Superior temporal gyrus (tissue), 1 donor: ENCODE measurements at regions not wholly inside any gene's neighbourhood (a gene's known extent, or its start where the extent isn't known, plus 50 kb on each side); places are given as distances from the start of the nearest gene placed in this dataset.

Source experiments
- DNase-seq: peaks from one replicate; pipeline ENCODE4 v3.0.0-alpha.2; 2016; ENCODE audit errors: extremely low spot score

DNA sequence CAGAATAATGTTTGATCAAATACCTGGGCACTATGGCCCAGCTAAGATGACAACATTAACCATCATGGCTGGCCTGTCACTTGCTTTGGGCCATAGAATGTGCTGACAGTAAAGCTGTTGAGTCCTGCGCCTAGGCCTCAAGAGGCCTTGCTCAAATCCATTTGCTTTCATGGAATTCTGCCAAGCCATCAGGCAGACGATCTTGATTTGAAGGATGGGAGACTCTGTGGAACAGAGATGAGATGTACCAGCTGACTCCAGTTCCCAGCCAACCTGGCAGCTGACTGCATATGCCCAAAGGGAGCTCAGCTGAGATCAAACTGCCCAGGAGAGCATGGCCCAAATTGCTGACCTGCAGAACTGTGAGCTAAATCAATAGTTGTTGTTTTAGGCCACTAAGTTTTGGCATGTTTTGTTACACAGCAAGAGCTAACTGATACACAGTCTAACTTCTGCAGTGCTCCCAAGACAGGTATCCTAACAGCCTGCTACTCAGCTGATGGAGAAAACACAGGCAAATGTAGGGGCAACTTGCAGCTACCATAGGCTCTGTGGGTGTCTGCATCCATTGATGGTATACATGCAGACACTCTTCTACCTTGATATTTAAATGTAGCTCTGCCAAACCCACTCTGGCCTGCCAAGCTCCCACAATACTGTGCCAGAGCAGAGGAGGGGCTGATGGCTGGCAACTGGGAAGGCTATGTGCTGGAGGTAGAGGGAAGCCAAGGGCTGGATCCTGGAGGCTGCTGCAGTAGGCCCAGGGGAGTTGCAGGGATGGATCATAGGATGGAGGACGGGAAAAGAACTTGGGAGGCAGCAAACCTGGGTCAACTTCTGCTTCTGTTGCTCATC, 55.2 kb upstream of the RNF24 start:
- no peak for DNase-seq

- DNase-seq: peak; percentile 69
These were observed 54.4 kb upstream of the RNF24 start for GRCh38 chr20:4069751-4070150.

- no peak for DNase-seq
These were observed 53.4 kb upstream of the RNF24 start for GRCh38 chr20:4068708-4069107.

GRCh38 chr20:4067600-4068261, 52.4 kb upstream of the RNF24 start:
- DNase-seq: no peak

DNA sequence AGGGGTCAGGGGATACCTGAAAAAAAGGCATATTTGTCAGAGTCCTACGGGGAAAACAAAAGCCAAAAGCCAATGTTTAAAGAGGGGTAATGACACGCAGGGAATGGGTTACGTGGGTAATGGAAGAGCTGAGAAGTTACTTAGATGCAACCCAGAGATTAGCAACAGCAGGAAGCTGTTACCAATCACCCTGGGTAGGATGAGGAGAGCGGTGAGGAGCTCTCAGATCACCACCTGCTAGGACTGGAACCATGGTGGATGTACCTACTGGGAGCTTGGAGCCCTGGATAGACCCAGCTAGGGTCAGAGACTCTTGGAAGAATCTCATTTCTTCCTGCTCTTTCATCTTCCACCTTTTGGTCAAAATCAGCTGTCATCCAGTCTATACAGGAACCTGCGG, 51.2 kb upstream of the RNF24 start:
- DNase-seq: no peak

- no peak for DNase-seq
These were observed 50.1 kb upstream of the RNF24 start for GRCh38 chr20:4065391-4065844.
